ENCODE measurements at regions not wholly inside any gene's neighbourhood (a gene's known extent, or its start where the extent isn't known, plus 50 kb on each side); places are given as distances from the start of the nearest gene placed in this dataset.

- no peaks in the 10 kb centered on the region for H3K36me3 ChIP-seq (ENCODE audit: insufficient read depth in 1 of 2, low read depth in 1 of 2)
- WGBS, 3 donors, result 69 to 77% (median 73%) methylated on average over 1 of the region's 1 CpG
- DNase-seq, result no peak
- H3K4me3 ChIP-seq, result no peak overlapping the region
- no peak for ATAC-seq
- no peaks in the 10 kb centered on the region for H3K9me3 ChIP-seq
- no peaks in the 10 kb centered on the region for H3K4me1 ChIP-seq
- TF ChIP-seq CTCF (IDR thresholded peaks at IDR 0.05), result no peak
- H3K27ac ChIP-seq, result no peak overlapping the region
- H3K27me3 ChIP-seq (ENCODE audit: insufficient read depth in 3 of 3, low read length in 2 of 3), result no peaks in the 10 kb centered on the region
- intact Hi-C loops (cut with DNase I), result no loop called here
Measured at GRCh38 chr2:66721776-66722175, 286.9 kb downstream of the MEIS1 start.

GRCh38 chr2:66724241-66724640 lies 289.3 kb downstream of the MEIS1 start:
- intact Hi-C loops (cut with DNase I), result no loop called here
- no peak overlapping the region for H3K4me3 ChIP-seq
- no peak for TF ChIP-seq CTCF (IDR thresholded peaks at IDR 0.05)
- ATAC-seq (no peak), DNase-seq (no peak)
- H3K9me3 ChIP-seq, result no peaks in the 10 kb centered on the region
- H3K27me3 ChIP-seq (ENCODE audit: insufficient read depth in 3 of 3, low read length in 2 of 3), result peaks cover 0 to 5% (median 0%) of the 10 kb centered on the region in 3 donors
- no peaks in the 10 kb centered on the region for H3K36me3 ChIP-seq (ENCODE audit: insufficient read depth in 1 of 2, low read depth in 1 of 2)
- no peak overlapping the region for H3K27ac ChIP-seq
- 65 to 73% (median 66%) methylated on average over 6 of the region's 6 CpGs for WGBS, 3 donors
- H3K4me1 ChIP-seq, result no peaks in the 10 kb centered on the region

GRCh38 chr2:66729416-66730330 lies 294.7 kb downstream of the MEIS1 start:
- Histone ChIP-seq H3K4me1 (peaks cover 7% of the 10 kb centered on the region), H3K36me3 (ENCODE audit: insufficient read depth in 1 of 2, low read depth in 1 of 2) (no peaks in the 10 kb centered on the region), H3K4me3 (no peak overlapping the region), H3K27ac (no peak overlapping the region), H3K27me3 (ENCODE audit: insufficient read depth in 3 of 3, low read length in 2 of 3) (peaks cover 0 to 5% (median 0%) of the 10 kb centered on the region in 3 donors), H3K9me3 (no peaks in the 10 kb centered on the region)
- WGBS, 3 donors, result 61 to 70% (median 65%) methylated on average over 6 of the region's 6 CpGs
- no peak for TF ChIP-seq CTCF (IDR thresholded peaks at IDR 0.05)
- DNase-seq (no peak), ATAC-seq (no peak)
- intact Hi-C loops (cut with DNase I), result loop anchor here in 1 of 2 donors (10.0 kb wide), 1 partner anchor 845 kb away; no protein-coding TSS in a partner anchor

- 61 to 66% (median 65%) methylated on average over 6 of the region's 6 CpGs for WGBS, 3 donors
- intact Hi-C loops (cut with DNase I), result loop anchor here in 1 of 2 donors (10.0 kb wide), 1 partner anchor 844 kb away; no protein-coding TSS in a partner anchor
- H3K9me3 ChIP-seq, result no peaks in the 10 kb centered on the region
- no peaks in the 10 kb centered on the region for H3K36me3 ChIP-seq (ENCODE audit: insufficient read depth in 1 of 2, low read depth in 1 of 2)
- no peak for DNase-seq
- no peak for ATAC-seq
- peaks cover 7% of the 10 kb centered on the region for H3K4me1 ChIP-seq
- peaks cover 0 to 5% (median 0%) of the 10 kb centered on the region in 3 donors for H3K27me3 ChIP-seq (ENCODE audit: insufficient read depth in 3 of 3, low read length in 2 of 3)
- no peak overlapping the region for H3K27ac ChIP-seq
- TF ChIP-seq CTCF (IDR thresholded peaks at IDR 0.05), result no peak
- H3K4me3 ChIP-seq, result no peak overlapping the region
Measured at GRCh38 chr2:66730441-66730840, 295.5 kb downstream of the MEIS1 start.

Measured in psoas muscle (tissue), 7 donors.